ENCODE measurements at regions not wholly inside any gene's neighbourhood (a gene's known extent, or its start where the extent isn't known, plus 50 kb on each side); places are given as distances from the start of the nearest gene placed in this dataset.

GRCh38 chr10:10193848-10194247 is 823.8 kb upstream of the CELF2 start:
- no peak for TF ChIP-seq YY1 (IDR thresholded peaks at IDR 0.05; ENCODE audit: insufficient read depth, insufficient read length)
- no peak for TF ChIP-seq ZNF274 (IDR thresholded peaks at IDR 0.05; ENCODE audit: low read depth, low read length)
